HG03064 (cell line): ENCODE measurements at regions not wholly inside any gene's neighbourhood (a gene's known extent, or its start where the extent isn't known, plus 50 kb on each side); places are given as distances from the start of the nearest gene placed in this dataset.
"Not testable (repeated sequence)": the region's sequence is repeated elsewhere in the genome, so short reads cannot be mapped to it uniquely, and the experiment has no call there.

ENCODE experiments used
- ATAC-seq: cut with Tn5 transposase; IDR thresholded peaks from one replicate; pipeline ENCODE4 v1.9.1; 2021; ENCODE audit warnings: low read depth; ENCODE audit not compliant: unreplicated experiment

GRCh38 chr7:46296526-46296925 is 375.5 kb upstream of the IGFBP3 start:
- no peak for ATAC-seq

- ATAC-seq: no peak
Measured at GRCh38 chr7:46294381-46294780, 373.3 kb upstream of the IGFBP3 start.

GRCh38 chr7:46292741-46293140 is 371.7 kb upstream of the IGFBP3 start:
- no peak for ATAC-seq

- peak; percentile 56 for ATAC-seq
Measured at GRCh38 chr7:46291601-46292150, 370.6 kb upstream of the IGFBP3 start.

GRCh38 chr7:46291050-46291438 is 370.0 kb upstream of the IGFBP3 start:
- ATAC-seq: peak; percentile 68

GRCh38 chr7:46290374-46291049 is 369.4 kb upstream of the IGFBP3 start:
- peak; percentile 14 for ATAC-seq

- ATAC-seq: no peak
Measured at GRCh38 chr7:46288861-46289260, 367.8 kb upstream of the IGFBP3 start.

GRCh38 chr7:46288010-46288409 is 366.9 kb upstream of the IGFBP3 start:
- no peak for ATAC-seq

- no peak for ATAC-seq
Measured at GRCh38 chr7:46286957-46287356, 365.9 kb upstream of the IGFBP3 start.

- no peak for ATAC-seq
Measured at GRCh38 chr7:46286356-46286755, 365.3 kb upstream of the IGFBP3 start.

- no peak for ATAC-seq
Measured at GRCh38 chr7:46285878-46286277, 364.8 kb upstream of the IGFBP3 start.

- no peak for ATAC-seq
Measured at GRCh38 chr7:46283852-46284251, 362.8 kb upstream of the IGFBP3 start.

- no peak for ATAC-seq
Measured at GRCh38 chr7:46282155-46282554, 361.1 kb upstream of the IGFBP3 start.

- ATAC-seq: no peak
Measured at GRCh38 chr7:46281071-46281470, 360.0 kb upstream of the IGFBP3 start.

GRCh38 chr7:46279290-46279689 is 358.2 kb upstream of the IGFBP3 start:
- ATAC-seq: no peak

- ATAC-seq: no peak
Measured at GRCh38 chr7:46264646-46265045, 343.6 kb upstream of the IGFBP3 start.

GRCh38 chr7:46261638-46262037 is 340.6 kb upstream of the IGFBP3 start:
- ATAC-seq: not testable (repeated sequence)

- ATAC-seq: no peak
Measured at GRCh38 chr7:46259947-46260346, 338.9 kb upstream of the IGFBP3 start.

GRCh38 chr7:46257761-46258448 is 336.8 kb upstream of the IGFBP3 start:
- no peak for ATAC-seq

GRCh38 chr7:46256870-46257661 is 336.0 kb upstream of the IGFBP3 start:
- ATAC-seq: no peak

- no peak for ATAC-seq
Measured at GRCh38 chr7:46253520-46253919, 332.4 kb upstream of the IGFBP3 start.
